Lower lobe of right lung (tissue), 2 donors: ENCODE measurements at regions not wholly inside any gene's neighbourhood (a gene's known extent, or its start where the extent isn't known, plus 50 kb on each side); places are given as distances from the start of the nearest gene placed in this dataset.

Experiments used
- ATAC-seq, 2 donors: fragments of 200-7000 bp; cut with Tn5 transposase; one replicate each; pipeline ENCODE4 v1.9.1; 2020 to 2022; ENCODE audit warnings: mild to moderate bottlenecking in 2 of 2, moderate library complexity in 2 of 2
- DNase-seq: peaks from one replicate; pipeline ENCODE4 v3.0.0-alpha.2; 2020
- H3K27ac ChIP-seq: fragments of 200-600 bp; one replicate; pipeline ENCODE4 v1.8.0; 2022
- H3K27me3 ChIP-seq: fragments of 200-600 bp; one replicate; pipeline ENCODE4 v1.8.0; 2022; ENCODE audit warnings: low read depth
- H3K36me3 ChIP-seq: fragments of 200-600 bp; one replicate; pipeline ENCODE4 v1.8.0; 2022; ENCODE audit warnings: mild to moderate bottlenecking
- H3K4me1 ChIP-seq: fragments of 200-600 bp; one replicate; pipeline ENCODE4 v1.8.0; 2022
- H3K4me3 ChIP-seq: fragments of 200-600 bp; one replicate; pipeline ENCODE4 v1.8.0; 2022; ENCODE audit warnings: mild to moderate bottlenecking
- H3K9me3 ChIP-seq: fragments of 200-600 bp; one replicate; pipeline ENCODE4 v1.8.0; 2022
- intact Hi-C: fragments of 100-400 bp; cut with DNase I; formaldehyde crosslinking; loops from one replicate; pipeline ENCODE4 v1.11.0; 2022
- TF ChIP-seq, protein P1 (sequence below): fragments of 200-600 bp; IDR thresholded peaks from one replicate; pipeline ENCODE4 v1.8.0; 2022; ENCODE audit warnings: antibody characterized with exemption, mild to moderate bottlenecking
- donor health status: DM: no; HTN: yes; CAD: no; lungs with severe emphysema.

DNA sequence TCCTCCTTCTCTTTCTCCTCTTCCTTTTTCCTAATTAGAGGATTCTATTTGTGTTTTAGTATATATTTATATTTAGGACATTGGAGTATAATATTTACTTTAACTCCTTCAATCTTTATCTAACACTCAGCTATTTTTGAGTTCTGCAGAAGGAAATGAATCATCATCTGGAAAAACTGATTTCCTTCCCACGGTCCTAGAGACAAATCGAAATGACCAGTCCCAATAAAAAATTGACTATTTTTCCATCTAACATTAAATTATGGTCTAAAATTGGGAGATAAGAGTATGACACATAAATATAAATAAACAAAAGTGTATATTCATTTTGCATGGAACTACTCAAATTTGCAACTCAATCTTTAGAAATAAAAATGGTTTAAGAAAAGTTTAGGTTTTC, 167.4 kb downstream of the TMTC3 start:
- DNase-seq = no peak
- Histone ChIP-seq H3K27ac (no peak overlapping the region), H3K4me1 (no peaks in the 10 kb centered on the region), H3K27me3 (no peaks in the 10 kb centered on the region), H3K9me3 (no peaks in the 10 kb centered on the region), H3K36me3 (no peaks in the 10 kb centered on the region), H3K4me3 (no peak overlapping the region)
- TF ChIP-seq, protein P1, sequence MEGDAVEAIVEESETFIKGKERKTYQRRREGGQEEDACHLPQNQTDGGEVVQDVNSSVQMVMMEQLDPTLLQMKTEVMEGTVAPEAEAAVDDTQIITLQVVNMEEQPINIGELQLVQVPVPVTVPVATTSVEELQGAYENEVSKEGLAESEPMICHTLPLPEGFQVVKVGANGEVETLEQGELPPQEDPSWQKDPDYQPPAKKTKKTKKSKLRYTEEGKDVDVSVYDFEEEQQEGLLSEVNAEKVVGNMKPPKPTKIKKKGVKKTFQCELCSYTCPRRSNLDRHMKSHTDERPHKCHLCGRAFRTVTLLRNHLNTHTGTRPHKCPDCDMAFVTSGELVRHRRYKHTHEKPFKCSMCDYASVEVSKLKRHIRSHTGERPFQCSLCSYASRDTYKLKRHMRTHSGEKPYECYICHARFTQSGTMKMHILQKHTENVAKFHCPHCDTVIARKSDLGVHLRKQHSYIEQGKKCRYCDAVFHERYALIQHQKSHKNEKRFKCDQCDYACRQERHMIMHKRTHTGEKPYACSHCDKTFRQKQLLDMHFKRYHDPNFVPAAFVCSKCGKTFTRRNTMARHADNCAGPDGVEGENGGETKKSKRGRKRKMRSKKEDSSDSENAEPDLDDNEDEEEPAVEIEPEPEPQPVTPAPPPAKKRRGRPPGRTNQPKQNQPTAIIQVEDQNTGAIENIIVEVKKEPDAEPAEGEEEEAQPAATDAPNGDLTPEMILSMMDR = no peak
- intact Hi-C loops = no loop called here
- no peak for ATAC-seq

DNA sequence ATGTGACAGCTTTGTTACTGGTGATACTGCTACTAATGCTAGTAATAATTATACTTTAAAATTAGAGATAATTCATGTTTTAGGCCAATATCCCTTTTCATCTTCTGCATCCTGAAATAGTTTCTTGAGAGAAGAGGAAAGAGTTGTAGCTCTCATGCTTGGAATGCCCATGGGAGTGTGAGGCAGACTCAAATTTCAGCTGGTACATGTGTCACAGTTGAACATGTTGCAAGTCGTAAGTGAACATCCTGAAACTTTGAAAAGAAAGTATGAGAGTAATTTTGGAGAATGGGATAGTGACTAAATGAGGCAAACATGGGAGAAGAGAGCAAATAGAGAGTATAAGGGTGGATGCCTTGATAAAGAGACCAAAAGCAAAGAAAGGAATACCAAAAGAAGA, 168.0 kb downstream of the TMTC3 start:
- H3K27ac ChIP-seq = no peak overlapping the region
- ATAC-seq = no peak
- H3K4me1 ChIP-seq = no peaks in the 10 kb centered on the region
- intact Hi-C loops = no loop called here
- no peak overlapping the region for H3K4me3 ChIP-seq
- TF ChIP-seq, protein P1 = no peak
- no peaks in the 10 kb centered on the region for H3K36me3 ChIP-seq
- H3K27me3 ChIP-seq = no peaks in the 10 kb centered on the region
- H3K9me3 ChIP-seq = no peaks in the 10 kb centered on the region
- DNase-seq = no peak

DNA sequence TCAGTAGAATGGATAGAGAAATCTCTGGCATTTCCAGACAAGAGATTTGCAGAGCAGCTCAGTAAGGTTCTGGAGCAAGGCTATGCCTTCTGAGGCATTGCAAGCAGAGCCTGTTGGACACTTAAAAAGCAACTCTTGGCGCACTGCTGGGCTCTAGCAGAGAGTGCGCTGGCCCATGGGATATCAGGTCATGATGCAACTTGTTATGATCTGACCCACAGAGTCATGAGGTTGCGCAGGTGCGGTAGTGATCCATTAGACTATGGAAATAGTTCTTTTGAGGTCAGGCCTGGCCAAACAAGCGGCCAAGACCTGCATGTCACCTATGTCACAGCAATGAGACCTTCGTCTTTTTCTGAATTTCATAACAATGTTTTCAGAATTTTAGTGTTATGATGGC, 168.6 kb downstream of the TMTC3 start:
- Histone ChIP-seq H3K27ac (no peak overlapping the region), H3K4me3 (no peak overlapping the region), H3K36me3 (no peaks in the 10 kb centered on the region), H3K27me3 (no peaks in the 10 kb centered on the region), H3K4me1 (no peaks in the 10 kb centered on the region), H3K9me3 (no peaks in the 10 kb centered on the region)
- intact Hi-C loops = no loop called here
- ATAC-seq (no peak), DNase-seq (no peak)
- TF ChIP-seq, protein P1 = no peak

DNA sequence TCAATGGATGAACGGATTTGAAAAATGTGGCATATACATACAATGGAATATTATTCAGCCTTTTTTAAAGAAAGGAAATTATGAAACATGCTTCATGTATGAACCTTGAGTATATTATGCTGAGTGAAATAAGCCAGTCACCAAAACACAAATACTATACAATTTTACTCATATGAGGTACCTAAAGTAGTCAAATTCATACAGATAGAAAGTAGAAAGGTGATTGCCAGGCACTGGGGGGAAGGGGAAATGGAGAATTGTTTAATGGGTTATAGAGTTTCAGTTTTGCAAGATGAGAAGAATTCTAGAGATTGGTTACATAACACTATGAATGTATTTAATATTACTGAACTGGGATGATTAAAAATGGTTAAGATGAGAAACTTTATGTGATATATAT, 171.4 kb downstream of the TMTC3 start:
- H3K27ac ChIP-seq = no peak overlapping the region
- DNase-seq (no peak), ATAC-seq (no peak)
- H3K9me3 ChIP-seq = no peaks in the 10 kb centered on the region
- no peaks in the 10 kb centered on the region for H3K27me3 ChIP-seq
- no peak overlapping the region for H3K4me3 ChIP-seq
- intact Hi-C loops = no loop called here
- H3K4me1 ChIP-seq = no peaks in the 10 kb centered on the region
- TF ChIP-seq, protein P1 = no peak
- no peaks in the 10 kb centered on the region for H3K36me3 ChIP-seq

DNA sequence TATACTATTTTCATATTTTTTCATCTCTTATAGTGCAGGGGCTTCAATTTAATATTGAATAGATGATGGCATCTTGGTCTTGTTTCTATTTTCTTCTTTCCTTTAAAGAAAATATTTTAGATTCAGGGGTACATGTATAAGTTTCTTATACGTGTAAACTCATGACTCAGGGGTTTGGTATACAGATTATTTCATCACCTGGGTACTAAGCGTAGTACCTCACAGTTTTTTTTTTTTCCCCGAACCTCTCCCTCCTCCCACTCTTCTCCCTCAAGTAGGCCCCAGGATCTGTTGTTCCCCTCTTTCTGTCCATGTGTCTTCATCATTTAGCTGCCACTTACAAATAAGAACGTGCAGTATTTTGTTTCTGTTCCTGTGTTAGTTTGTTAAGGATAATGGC, 172.6 kb downstream of the TMTC3 start:
- TF ChIP-seq, protein P1 = no peak
- DNase-seq (no peak), ATAC-seq (no peak)
- Histone ChIP-seq H3K9me3 (no peaks in the 10 kb centered on the region), H3K36me3 (no peaks in the 10 kb centered on the region), H3K27me3 (no peaks in the 10 kb centered on the region), H3K4me1 (no peaks in the 10 kb centered on the region), H3K27ac (no peak overlapping the region), H3K4me3 (no peak overlapping the region)
- intact Hi-C loops = no loop called here

DNA sequence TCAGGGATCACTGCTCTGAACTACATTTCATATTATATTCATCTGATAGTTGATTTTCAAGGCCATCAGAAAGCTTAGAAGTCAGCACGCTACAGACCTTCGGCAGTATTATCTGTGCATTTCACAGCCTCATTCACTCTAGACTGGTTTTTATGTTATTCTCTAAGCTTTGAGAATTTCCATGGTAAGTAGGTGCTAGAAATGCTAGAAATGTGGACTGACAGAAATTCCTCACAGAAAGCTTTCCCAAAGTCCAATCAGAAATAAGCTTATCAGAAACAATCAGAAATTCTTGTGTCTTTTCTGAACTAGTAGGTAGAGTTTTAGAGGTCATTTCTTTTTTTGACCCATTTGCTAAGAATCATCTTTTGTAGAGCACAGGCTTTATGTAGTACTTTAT, 176.6 kb downstream of the TMTC3 start:
- no peak for DNase-seq
- H3K27ac ChIP-seq = no peak overlapping the region
- no peaks in the 10 kb centered on the region for H3K27me3 ChIP-seq
- no peaks in the 10 kb centered on the region for H3K4me1 ChIP-seq
- ATAC-seq = no peak
- no peaks in the 10 kb centered on the region for H3K9me3 ChIP-seq
- H3K36me3 ChIP-seq = no peaks in the 10 kb centered on the region
- TF ChIP-seq, protein P1 = no peak
- H3K4me3 ChIP-seq = no peak overlapping the region
- intact Hi-C loops = no loop called here
